ENCODE measurements at regions not wholly inside any gene's neighbourhood (a gene's known extent, or its start where the extent isn't known, plus 50 kb on each side); places are given as distances from the start of the nearest gene placed in this dataset.

- TF ChIP-seq CTCF (IDR thresholded peaks at IDR 0.05) = no peak
- TF ChIP-seq POLR2AphosphoS5 (IDR thresholded peaks at IDR 0.05) = no peak
- no peak for TF ChIP-seq EP300 (IDR thresholded peaks at IDR 0.05)
Measured at GRCh38 chr6:63410435-63411426, 90.9 kb upstream of the LGSN start.

Measured in stomach (tissue), 4 donors.